Gastroesophageal sphincter (tissue), 4 donors: ENCODE measurements at regions not wholly inside any gene's neighbourhood (a gene's known extent, or its start where the extent isn't known, plus 50 kb on each side); places are given as distances from the start of the nearest gene placed in this dataset.

ENCODE experiments used
- ATAC-seq: fragments of 150-250 bp; one replicate; pipeline ENCODE4 v1.9.1; 2016; ENCODE audit warnings: mild to moderate bottlenecking, moderate library complexity
- H3K27ac ChIP-seq, 4 donors: fragments of 200-600 bp; sonication (generic) in 3 of 4; 1 replicate in 3 of 4; 2 replicates in 1 of 4; pipeline ENCODE4 v1.5.1; 2016 to 2019
- H3K27me3 ChIP-seq: fragments of 200-600 bp; sonication (generic); one replicate; pipeline ENCODE4 v1.5.1; 2019
- H3K36me3 ChIP-seq, 2 donors: fragments of 200-600 bp; sonication (generic); one replicate each; pipeline ENCODE4 v1.5.1; 2019; ENCODE audit warnings: control low read depth in 1 of 2
- H3K4me1 ChIP-seq, 3 donors: fragments of 200-600 bp; sonication (generic); 1 replicate in 2 of 3; 2 replicates in 1 of 3; pipeline ENCODE4 v1.5.1; 2016 to 2019; ENCODE audit warnings: control low read depth in 2 of 3
- H3K4me3 ChIP-seq, 2 donors: fragments of 200-600 bp; sonication (generic); one replicate each; pipeline ENCODE4 v1.5.1; 2019; ENCODE audit warnings: mild to moderate bottlenecking in 1 of 2, moderate library complexity in 1 of 2
- H3K9me3 ChIP-seq, 3 donors: fragments of 200-600 bp; sonication (generic); one replicate each; pipeline ENCODE4 v1.5.1; 2017 to 2019; ENCODE audit warnings: control low read depth in 2 of 3
- EP300 ChIP-seq: sonication (generic); formaldehyde crosslinking; IDR thresholded peaks from one replicate; pipeline ENCODE4 v1.6.1; 2017; ENCODE audit warnings: antibody characterized with exemption, mild to moderate bottlenecking
- POLR2A ChIP-seq, 2 donors: fragments of 450-650 bp; IDR thresholded peaks; one replicate each; pipeline ENCODE4 v1.6.1; 2017; ENCODE audit warnings: antibody characterized with exemption in 2 of 2, mild to moderate bottlenecking in 2 of 2, moderate library complexity in 1 of 2
- POLR2AphosphoS5 ChIP-seq: sonication (generic); formaldehyde crosslinking; IDR thresholded peaks from one replicate; pipeline ENCODE4 v1.6.1; 2017; ENCODE audit warnings: antibody characterized with exemption
- WGBS, 2 donors: methylation state at CpG; one replicate each; pipeline ENCODE4 v1.1.5; 2018; ENCODE audit warnings: low coverage in 1 of 2; 5-methylcytosine and 5-hydroxymethylcytosine counted together
- TF ChIP-seq, protein P1 (sequence below), 4 experiments: fragments of 200-600 bp in 2 of 4; fragments of 450-650 bp in 2 of 4; sonication (generic) in 1 of 4; IDR thresholded peaks; one replicate each; pipeline ENCODE4 v1.5.1; 2017 to 2019; ENCODE audit warnings: antibody characterized with exemption in 4 of 4, mild to moderate bottlenecking in 2 of 4, moderate library complexity in 2 of 4

GRCh38 chr12:118778077-118778476 is 203.3 kb upstream of the SRRM4 start:
- peaks cover 0 to 13% (median 0%) of the 10 kb centered on the region in 3 donors for H3K9me3 ChIP-seq

DNA sequence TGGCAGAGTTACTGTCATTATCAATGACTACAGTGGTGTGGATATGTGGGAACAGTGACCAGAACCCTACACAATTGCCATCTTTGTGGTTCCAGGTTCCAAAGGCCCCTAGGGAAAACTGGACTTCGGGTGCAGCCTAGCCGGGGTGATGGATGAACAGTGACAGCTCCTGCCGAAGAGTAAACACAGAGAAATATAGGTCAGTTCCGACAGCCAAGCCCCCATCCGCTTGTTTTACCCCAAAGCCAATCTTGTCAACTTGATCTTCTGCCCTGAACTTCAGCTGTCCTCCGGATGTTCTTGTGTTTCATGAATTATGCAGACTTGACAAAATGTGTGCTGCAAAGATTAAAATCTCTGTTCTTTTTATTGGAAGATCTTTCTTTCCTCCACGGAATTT is 200.4 kb upstream of the SRRM4 start:
- peaks cover 14% of the 10 kb centered on the region for H3K27me3 ChIP-seq
- no peaks in the 10 kb centered on the region for H3K4me1 ChIP-seq
- 0 to 15% methylated on average over 2 to 6 of the region's 7 CpGs for WGBS, 2 donors
- TF ChIP-seq, protein P1, sequence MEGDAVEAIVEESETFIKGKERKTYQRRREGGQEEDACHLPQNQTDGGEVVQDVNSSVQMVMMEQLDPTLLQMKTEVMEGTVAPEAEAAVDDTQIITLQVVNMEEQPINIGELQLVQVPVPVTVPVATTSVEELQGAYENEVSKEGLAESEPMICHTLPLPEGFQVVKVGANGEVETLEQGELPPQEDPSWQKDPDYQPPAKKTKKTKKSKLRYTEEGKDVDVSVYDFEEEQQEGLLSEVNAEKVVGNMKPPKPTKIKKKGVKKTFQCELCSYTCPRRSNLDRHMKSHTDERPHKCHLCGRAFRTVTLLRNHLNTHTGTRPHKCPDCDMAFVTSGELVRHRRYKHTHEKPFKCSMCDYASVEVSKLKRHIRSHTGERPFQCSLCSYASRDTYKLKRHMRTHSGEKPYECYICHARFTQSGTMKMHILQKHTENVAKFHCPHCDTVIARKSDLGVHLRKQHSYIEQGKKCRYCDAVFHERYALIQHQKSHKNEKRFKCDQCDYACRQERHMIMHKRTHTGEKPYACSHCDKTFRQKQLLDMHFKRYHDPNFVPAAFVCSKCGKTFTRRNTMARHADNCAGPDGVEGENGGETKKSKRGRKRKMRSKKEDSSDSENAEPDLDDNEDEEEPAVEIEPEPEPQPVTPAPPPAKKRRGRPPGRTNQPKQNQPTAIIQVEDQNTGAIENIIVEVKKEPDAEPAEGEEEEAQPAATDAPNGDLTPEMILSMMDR (IDR thresholded peaks at IDR 0.05) = no peak
- no peak for TF ChIP-seq EP300
- no peak for TF ChIP-seq POLR2AphosphoS5
- no peak for TF ChIP-seq POLR2A (IDR thresholded peaks at IDR 0.05)
- no peak overlapping the region for H3K4me3 ChIP-seq
- no peak overlapping the region for H3K27ac ChIP-seq
- ATAC-seq = no peak
- no peaks in the 10 kb centered on the region for H3K36me3 ChIP-seq
- H3K9me3 ChIP-seq = no peaks in the 10 kb centered on the region

More at GRCh38 chr12:118778077-118778476, 203.3 kb upstream of the SRRM4 start:
- peaks cover 32% of the 10 kb centered on the region for H3K27me3 ChIP-seq
- H3K4me1 ChIP-seq = no peaks in the 10 kb centered on the region
- H3K36me3 ChIP-seq = no peaks in the 10 kb centered on the region
- no peak for ATAC-seq
- H3K4me3 ChIP-seq = no peak overlapping the region
- no peak overlapping the region for H3K27ac ChIP-seq
- WGBS, 2 donors = 58 to 70% methylated on average over 2 of the region's 2 CpGs
- TF ChIP-seq, protein P1 (IDR thresholded peaks at IDR 0.05) = no peak
- TF ChIP-seq EP300 (no peak), POLR2AphosphoS5 (no peak), POLR2A (IDR thresholded peaks at IDR 0.05) (no peak)

GRCh38 chr12:118781692-118782091 is 199.6 kb upstream of the SRRM4 start:
- Histone ChIP-seq H3K36me3 (no peaks in the 10 kb centered on the region), H3K27ac (no peak overlapping the region), H3K9me3 (no peaks in the 10 kb centered on the region), H3K4me3 (no peak overlapping the region), H3K27me3 (peaks cover 14% of the 10 kb centered on the region), H3K4me1 (no peaks in the 10 kb centered on the region)
- no peak for ATAC-seq
- 43 to 79% methylated on average over 1 of the region's 3 CpGs for WGBS, 2 donors
- TF ChIP-seq POLR2A (IDR thresholded peaks at IDR 0.05) (no peak), EP300 (no peak), POLR2AphosphoS5 (no peak)
- TF ChIP-seq, protein P1 (IDR thresholded peaks at IDR 0.05) = no peak

GRCh38 chr12:118783703-118784102 is 197.6 kb upstream of the SRRM4 start:
- Histone ChIP-seq H3K4me1 (no peaks in the 10 kb centered on the region), H3K27ac (no peak overlapping the region), H3K36me3 (no peaks in the 10 kb centered on the region), H3K4me3 (no peak overlapping the region), H3K9me3 (no peaks in the 10 kb centered on the region), H3K27me3 (peaks cover 11% of the 10 kb centered on the region)
- no peak for ATAC-seq
- TF ChIP-seq POLR2A (IDR thresholded peaks at IDR 0.05) = no peak
- no peak for TF ChIP-seq POLR2AphosphoS5
- WGBS, 2 donors = 95% methylated on average over 2 of the region's 2 CpGs; no CpG with 5 or more reads in 1 of the 2 donors

GRCh38 chr12:118790578-118790977 is 190.8 kb upstream of the SRRM4 start:
- Histone ChIP-seq H3K9me3 (no peaks in the 10 kb centered on the region), H3K4me3 (no peak overlapping the region), H3K27me3 (no peaks in the 10 kb centered on the region), H3K36me3 (no peaks in the 10 kb centered on the region), H3K4me1 (no peaks in the 10 kb centered on the region), H3K27ac (no peak overlapping the region)
- TF ChIP-seq EP300 = no peak
- no peak for ATAC-seq
- WGBS, 2 donors = 63 to 91% methylated on average over 1 of the region's 1 CpG

DNA sequence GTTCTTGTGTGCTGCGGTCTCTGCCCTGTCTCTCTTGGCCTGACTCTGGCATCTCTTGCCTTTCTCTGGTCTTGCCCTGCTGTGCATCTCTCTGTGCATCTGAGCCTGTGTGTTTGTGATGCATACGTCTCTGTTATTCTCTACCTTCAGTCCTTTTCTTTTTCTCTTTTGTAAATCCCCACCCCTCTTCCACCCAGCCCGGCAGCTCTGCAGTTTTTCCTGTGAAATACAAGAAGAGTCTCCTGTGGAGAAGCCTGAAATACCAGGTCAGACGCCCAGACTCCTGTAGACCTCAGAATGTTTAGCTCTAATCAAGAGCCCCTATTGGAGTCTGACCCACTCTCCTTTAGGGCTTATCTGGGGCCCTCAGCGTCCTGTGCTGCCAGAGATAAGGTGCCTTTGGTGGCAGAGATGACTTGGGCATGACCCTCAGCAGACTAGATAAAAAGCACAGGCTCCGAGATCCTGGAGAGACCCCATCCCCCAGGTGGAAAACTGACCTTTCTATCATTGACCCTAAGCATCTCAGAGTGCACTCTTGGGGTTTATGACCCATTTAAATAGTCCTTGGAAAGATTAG is 167.5 kb upstream of the SRRM4 start:
- 0 to 18% methylated on average over 2 to 5 of the region's 6 CpGs for WGBS, 2 donors

More for the DNA sequence above, 167.5 kb upstream of the SRRM4 start:
- TF ChIP-seq EP300 (no peak), POLR2A (IDR thresholded peaks at IDR 0.05) (no peak), POLR2AphosphoS5 (no peak)
- TF ChIP-seq, protein P1 (IDR thresholded peaks at IDR 0.05) = no peak
- Histone ChIP-seq H3K4me3 (no peak overlapping the region), H3K36me3 (no peaks in the 10 kb centered on the region), H3K27ac (no peak overlapping the region), H3K9me3 (peaks cover 0 to 9% (median 0%) of the 10 kb centered on the region in 3 donors), H3K4me1 (no peaks in the 10 kb centered on the region), H3K27me3 (peaks cover 10% of the 10 kb centered on the region)
- ATAC-seq = no peak
